ENCODE measurements at regions not wholly inside any gene's neighbourhood (a gene's known extent, or its start where the extent isn't known, plus 50 kb on each side); places are given as distances from the start of the nearest gene placed in this dataset.

- Mint-ChIP-seq H3K36me3 (no peaks in the 10 kb centered on the region), H3K27ac (no peak overlapping the region), H3K4me1 (no peaks in the 10 kb centered on the region)
Measured at GRCh38 chr1:90346349-90346748, 351.4 kb downstream of the ZNF326 start.

GRCh38 chr1:90344963-90345730 lies 350.2 kb downstream of the ZNF326 start:
- H3K9me3 Mint-ChIP-seq = peaks cover 12% of the 10 kb centered on the region
- no peaks in the 10 kb centered on the region for H3K36me3 Mint-ChIP-seq
- no peaks in the 10 kb centered on the region for H3K27me3 Mint-ChIP-seq

More at GRCh38 chr1:90346349-90346748, 351.4 kb downstream of the ZNF326 start:
- ATAC-seq = no peak
- Mint-ChIP-seq H3K4me3 (no peak overlapping the region), H3K27me3 (no peaks in the 10 kb centered on the region), H3K9me3 (peaks cover 14% of the 10 kb centered on the region)

GRCh38 chr1:90341516-90341915 lies 346.6 kb downstream of the ZNF326 start:
- no peak for ATAC-seq
- no peaks in the 10 kb centered on the region for H3K4me1 Mint-ChIP-seq
- no peaks in the 10 kb centered on the region for H3K27me3 Mint-ChIP-seq
- H3K36me3 Mint-ChIP-seq = no peaks in the 10 kb centered on the region
- peaks cover 3% of the 10 kb centered on the region for H3K9me3 Mint-ChIP-seq
- no peak overlapping the region for H3K27ac Mint-ChIP-seq
- H3K4me3 Mint-ChIP-seq = no peak overlapping the region

More at GRCh38 chr1:90344963-90345730, 350.2 kb downstream of the ZNF326 start:
- H3K4me1 Mint-ChIP-seq = no peaks in the 10 kb centered on the region
- no peak for ATAC-seq
- H3K27ac Mint-ChIP-seq = no peak overlapping the region
- no peak overlapping the region for H3K4me3 Mint-ChIP-seq

- ATAC-seq = no peak
- H3K27ac Mint-ChIP-seq = no peak overlapping the region
- peaks cover 1% of the 10 kb centered on the region for H3K9me3 Mint-ChIP-seq
- H3K4me3 Mint-ChIP-seq = no peak overlapping the region
- H3K4me1 Mint-ChIP-seq = no peaks in the 10 kb centered on the region
- H3K27me3 Mint-ChIP-seq = no peaks in the 10 kb centered on the region
- H3K36me3 Mint-ChIP-seq = no peaks in the 10 kb centered on the region
Measured at GRCh38 chr1:90340606-90341005, 345.7 kb downstream of the ZNF326 start.

GRCh38 chr1:90339811-90340210 lies 344.9 kb downstream of the ZNF326 start:
- H3K27me3 Mint-ChIP-seq = no peaks in the 10 kb centered on the region
- ATAC-seq = no peak
- H3K4me1 Mint-ChIP-seq = no peaks in the 10 kb centered on the region
- H3K27ac Mint-ChIP-seq = no peak overlapping the region
- H3K9me3 Mint-ChIP-seq = no peaks in the 10 kb centered on the region
- no peaks in the 10 kb centered on the region for H3K36me3 Mint-ChIP-seq
- no peak overlapping the region for H3K4me3 Mint-ChIP-seq

- Mint-ChIP-seq H3K4me3 (no peak overlapping the region), H3K36me3 (no peaks in the 10 kb centered on the region), H3K9me3 (peaks cover 2% of the 10 kb centered on the region), H3K4me1 (no peaks in the 10 kb centered on the region), H3K27ac (no peak overlapping the region), H3K27me3 (no peaks in the 10 kb centered on the region)
- ATAC-seq = no peak
Measured at GRCh38 chr1:90336552-90337324, 341.8 kb downstream of the ZNF326 start.

- Mint-ChIP-seq H3K4me1 (no peaks in the 10 kb centered on the region), H3K36me3 (no peaks in the 10 kb centered on the region), H3K27ac (no peak overlapping the region), H3K4me3 (no peak overlapping the region), H3K27me3 (no peaks in the 10 kb centered on the region), H3K9me3 (peaks cover 2% of the 10 kb centered on the region)
- no peak for ATAC-seq
Measured at GRCh38 chr1:90335558-90335957, 340.6 kb downstream of the ZNF326 start.

- no peak for ATAC-seq
- Mint-ChIP-seq H3K27ac (no peak overlapping the region), H3K4me1 (no peaks in the 10 kb centered on the region), H3K9me3 (peaks cover 2% of the 10 kb centered on the region), H3K4me3 (no peak overlapping the region), H3K36me3 (no peaks in the 10 kb centered on the region), H3K27me3 (no peaks in the 10 kb centered on the region)
Measured at GRCh38 chr1:90334137-90334536, 339.2 kb downstream of the ZNF326 start.

GRCh38 chr1:90325168-90325567 lies 330.3 kb downstream of the ZNF326 start:
- no peak for ATAC-seq
- H3K9me3 Mint-ChIP-seq = no peaks in the 10 kb centered on the region
- no peak overlapping the region for H3K27ac Mint-ChIP-seq
- no peak overlapping the region for H3K4me3 Mint-ChIP-seq
- H3K4me1 Mint-ChIP-seq = no peaks in the 10 kb centered on the region
- H3K27me3 Mint-ChIP-seq = peaks cover 8% of the 10 kb centered on the region
- no peaks in the 10 kb centered on the region for H3K36me3 Mint-ChIP-seq

- Mint-ChIP-seq H3K27ac (no peak overlapping the region), H3K4me1 (no peaks in the 10 kb centered on the region), H3K4me3 (no peak overlapping the region), H3K27me3 (peaks cover 8% of the 10 kb centered on the region), H3K36me3 (no peaks in the 10 kb centered on the region), H3K9me3 (no peaks in the 10 kb centered on the region)
- ATAC-seq = no peak
Measured at GRCh38 chr1:90322186-90322585, 327.3 kb downstream of the ZNF326 start.

GRCh38 chr1:90319918-90320317 lies 325.0 kb downstream of the ZNF326 start:
- no peak for ATAC-seq
- Mint-ChIP-seq H3K9me3 (no peaks in the 10 kb centered on the region), H3K27ac (no peak overlapping the region), H3K27me3 (no peaks in the 10 kb centered on the region), H3K4me1 (no peaks in the 10 kb centered on the region), H3K36me3 (no peaks in the 10 kb centered on the region), H3K4me3 (no peak overlapping the region)

- H3K4me1 Mint-ChIP-seq = no peaks in the 10 kb centered on the region
- no peak overlapping the region for H3K4me3 Mint-ChIP-seq
- H3K9me3 Mint-ChIP-seq = no peaks in the 10 kb centered on the region
- H3K27me3 Mint-ChIP-seq = no peaks in the 10 kb centered on the region
- no peaks in the 10 kb centered on the region for H3K36me3 Mint-ChIP-seq
- no peak overlapping the region for H3K27ac Mint-ChIP-seq
- ATAC-seq = no peak
Measured at GRCh38 chr1:90318431-90318830, 323.5 kb downstream of the ZNF326 start.

GRCh38 chr1:90317628-90318027 lies 322.7 kb downstream of the ZNF326 start:
- no peak for ATAC-seq
- H3K4me3 Mint-ChIP-seq = no peak overlapping the region
- H3K27ac Mint-ChIP-seq = no peak overlapping the region
- no peaks in the 10 kb centered on the region for H3K27me3 Mint-ChIP-seq
- no peaks in the 10 kb centered on the region for H3K36me3 Mint-ChIP-seq
- H3K4me1 Mint-ChIP-seq = no peaks in the 10 kb centered on the region
- no peaks in the 10 kb centered on the region for H3K9me3 Mint-ChIP-seq

- Mint-ChIP-seq H3K27me3 (no peaks in the 10 kb centered on the region), H3K4me3 (no peak overlapping the region), H3K27ac (no peak overlapping the region), H3K4me1 (no peaks in the 10 kb centered on the region), H3K36me3 (no peaks in the 10 kb centered on the region), H3K9me3 (no peaks in the 10 kb centered on the region)
- ATAC-seq = no peak
Measured at GRCh38 chr1:90314533-90314932, 319.6 kb downstream of the ZNF326 start.

GRCh38 chr1:90313778-90314177 lies 318.9 kb downstream of the ZNF326 start:
- H3K36me3 Mint-ChIP-seq = no peaks in the 10 kb centered on the region
- H3K27ac Mint-ChIP-seq = no peak overlapping the region
- H3K4me1 Mint-ChIP-seq = no peaks in the 10 kb centered on the region
- ATAC-seq = no peak
- H3K4me3 Mint-ChIP-seq = no peak overlapping the region
- H3K9me3 Mint-ChIP-seq = no peaks in the 10 kb centered on the region
- H3K27me3 Mint-ChIP-seq = no peaks in the 10 kb centered on the region

GRCh38 chr1:90309806-90310205 lies 314.9 kb downstream of the ZNF326 start:
- Mint-ChIP-seq H3K36me3 (no peaks in the 10 kb centered on the region), H3K27ac (no peak overlapping the region), H3K27me3 (no peaks in the 10 kb centered on the region)

More at GRCh38 chr1:90309806-90310205, 314.9 kb downstream of the ZNF326 start:
- no peak for ATAC-seq
- H3K4me3 Mint-ChIP-seq = no peak overlapping the region
- H3K9me3 Mint-ChIP-seq = peaks cover 5% of the 10 kb centered on the region
- H3K4me1 Mint-ChIP-seq = no peaks in the 10 kb centered on the region

Data from stimulated activated memory B cell treated with anti-CD40 and anti-IgM and Interleukin-4, amounts not matched to agents 10 μg/mL and 1 μg/mL and 100 μg/mL, for 72 hours (primary cell).